AG04449 (cell line): ENCODE measurements at regions not wholly inside any gene's neighbourhood (a gene's known extent, or its start where the extent isn't known, plus 50 kb on each side); places are given as distances from the start of the nearest gene placed in this dataset.
"Not testable (repeated sequence)": the region's sequence is repeated elsewhere in the genome, so short reads cannot be mapped to it uniquely, and the experiment has no call there.

Experiments
- CTCF ChIA-PET: fragments of 350-600 bp; formaldehyde crosslinking; extraction: SDS; loops from one replicate; lab custom pipeline; 2021; ENCODE audit warnings: antibody characterized with exemption; lab: Yijun Ruan, JAX
- POLR2A ChIA-PET: fragments of 400-600, 350-600 bp; formaldehyde crosslinking; extraction: SDS; loops from one replicate; lab custom pipeline; 2020; ENCODE audit warnings: antibody characterized with exemption, inconsistent platforms; lab: Yijun Ruan, JAX
- DNase-seq: peaks from one replicate; pipeline ENCODE4 v3.0.0-alpha.2; 2010; ENCODE audit warnings: low read depth, low spot score
- H3K4me3 ChIP-seq: 2 replicates; pipeline ENCODE4 v1.5.1; 2011; ENCODE audit warnings: low read depth, mild to moderate bottlenecking, control low read depth, low read length
- CTCF ChIP-seq: IDR thresholded peaks from one replicate; pipeline ENCODE4 v1.5.1; 2011; ENCODE audit warnings: mild to moderate bottlenecking, moderate library complexity, low read length, control low read depth, inconsistent platforms; ENCODE audit not compliant: insufficient read depth; ENCODE audit errors: missing control alignments

- no peak for TF ChIP-seq CTCF
- no peak overlapping the region for H3K4me3 ChIP-seq
- ChIA-PET CTCF (no interaction called here), POLR2A (no interaction called here)
- DNase-seq: no peak
These were observed 2025.6 kb upstream of the LRRTM1 start for GRCh38 chr2:82330155-82330554.

GRCh38 chr2:82326180-82326767 is 2021.7 kb upstream of the LRRTM1 start:
- H3K4me3 ChIP-seq, DNase-seq, POLR2A ChIA-PET, CTCF ChIA-PET: not testable (repeated sequence)

GRCh38 chr2:82320296-82320695 is 2015.7 kb upstream of the LRRTM1 start:
- POLR2A ChIA-PET: no interaction called here
- no peak for TF ChIP-seq CTCF
- CTCF ChIA-PET: no interaction called here
- H3K4me3 ChIP-seq: no peak overlapping the region
- no peak for DNase-seq

- TF ChIP-seq CTCF: no peak
- H3K4me3 ChIP-seq: no peak overlapping the region
- CTCF ChIA-PET: no interaction called here
- POLR2A ChIA-PET: no interaction called here
- DNase-seq: no peak
These were observed 2012.5 kb upstream of the LRRTM1 start for GRCh38 chr2:82317012-82317411.

- POLR2A ChIA-PET: no interaction called here
- no peak for DNase-seq
- no peak for TF ChIP-seq CTCF
- no peak overlapping the region for H3K4me3 ChIP-seq
- CTCF ChIA-PET: no interaction called here
These were observed 2012.0 kb upstream of the LRRTM1 start for GRCh38 chr2:82316586-82316985.

- H3K4me3 ChIP-seq: no peak overlapping the region
- CTCF ChIA-PET: no interaction called here
- TF ChIP-seq CTCF: no peak
- no peak for DNase-seq
- POLR2A ChIA-PET: no interaction called here
These were observed 2010.4 kb upstream of the LRRTM1 start for GRCh38 chr2:82314836-82315472.

GRCh38 chr2:82307511-82307910 is 2003.0 kb upstream of the LRRTM1 start:
- no peak overlapping the region for H3K4me3 ChIP-seq
- TF ChIP-seq CTCF: no peak
- DNase-seq: no peak
- CTCF ChIA-PET: no interaction called here
- POLR2A ChIA-PET: no interaction called here
